K562 (cell line): ENCODE measurements at regions not wholly inside any gene's neighbourhood (a gene's known extent, or its start where the extent isn't known, plus 50 kb on each side); places are given as distances from the start of the nearest gene placed in this dataset.

ENCODE experiments used
- CCNT2 ChIP-seq: IDR thresholded peaks from 2 replicates; pipeline ENCODE4 v1.6.1; 2011; ENCODE audit warnings: borderline replicate concordance, low read depth, mild to moderate bottlenecking, moderate library complexity, mixed read lengths, low read length; ENCODE audit not compliant: insufficient read length; ENCODE audit errors: extremely low read depth
- CEBPG ChIP-seq, 3 experiments: fragments of 200-800 bp in 1 of 3; sonication (Bioruptor generic) in 1 of 3; sonication (generic) in 1 of 3; formaldehyde crosslinking in 1 of 3; IDR thresholded peaks in 2 of 3; conservative IDR thresholded peaks in 1 of 3; 2 replicates each; pipeline versions ENCODE4 v1.6.1 to v1.8.0; 2016 to 2022; ENCODE audit warnings: missing compliant biosample characterization in 2 of 3, missing genetic modification characterization in 2 of 3, mild to moderate bottlenecking in 1 of 3, missing genetic modification reagents in 1 of 3
- COPS2 ChIP-seq: fragments of 450-650 bp; conservative IDR thresholded peaks from 2 replicates; pipeline ENCODE4 v1.6.1; 2016; ENCODE audit warnings: mild to moderate bottlenecking, moderate library complexity
- DMBX1 ChIP-seq: fragments of 250-450 bp; sonication (Bioruptor Pico); IDR thresholded peaks from 2 replicates; pipeline ENCODE4 v1.8.0; 2022; ENCODE audit warnings: inconsistent platforms, mild to moderate bottlenecking, moderate library complexity, borderline replicate concordance
- ELF1 ChIP-seq: fragments of 200-800 bp; sonication (Bioruptor generic); IDR thresholded peaks from 2 replicates; pipeline ENCODE4 v1.6.1; 2016; ENCODE audit warnings: missing genetic modification characterization, missing compliant biosample characterization
- KLF13 ChIP-seq: fragments of 450-650 bp; IDR thresholded peaks from 2 replicates; pipeline ENCODE4 v1.6.1; 2016; ENCODE audit warnings: missing genetic modification characterization, low read depth, mild to moderate bottlenecking, missing compliant biosample characterization, moderate library complexity, borderline replicate concordance
- MAFF ChIP-seq: IDR thresholded peaks from 2 replicates; pipeline ENCODE4 v1.6.1; 2012; ENCODE audit warnings: low read length, improper control_type of control experiment
- NFATC3 ChIP-seq: fragments of 450-650 bp; IDR thresholded peaks from 2 replicates; pipeline ENCODE4 v1.6.1; 2017; ENCODE audit warnings: mild to moderate bottlenecking
- PRMT5 ChIP-seq: sonication (generic); formaldehyde crosslinking; IDR thresholded peaks from 2 replicates; pipeline ENCODE4 v1.5.0; 2020; ENCODE audit warnings: missing genetic modification reagents
- PRPF4 ChIP-seq: fragments of 200-400 bp; formaldehyde crosslinking; IDR thresholded peaks from one replicate; pipeline ENCODE4 v1.6.1; 2017; ENCODE audit warnings: low read length, low read depth, mild to moderate bottlenecking; ENCODE audit not compliant: insufficient read depth, poor library complexity, severe bottlenecking
- RBFOX2 ChIP-seq: fragments of 200-400 bp; formaldehyde crosslinking; IDR thresholded peaks from 2 replicates; pipeline ENCODE4 v1.6.1; 2017; ENCODE audit warnings: low read depth, mild to moderate bottlenecking, low read length, moderate library complexity
- RBM22 ChIP-seq: fragments of 200-400 bp; formaldehyde crosslinking; IDR thresholded peaks from 2 replicates; pipeline ENCODE4 v1.6.1; 2018; ENCODE audit warnings: low read length, low read depth; ENCODE audit not compliant: poor library complexity, severe bottlenecking
- SMAD1 ChIP-seq: fragments of 150-350 bp; IDR thresholded peaks from 2 replicates; pipeline ENCODE4 v1.6.1; 2014; ENCODE audit warnings: low read length, low read depth; ENCODE audit not compliant: partially characterized antibody
- TARDBP ChIP-seq: fragments of 450-650 bp; IDR thresholded peaks from 2 replicates; pipeline ENCODE4 v1.6.1; 2016
- TEAD1 ChIP-seq, 2 experiments: fragments of 450-650 bp in 1 of 2; sonication (generic) in 1 of 2; formaldehyde crosslinking; IDR thresholded peaks; 2 replicates each; pipeline versions ENCODE4 v1.4.0 to v1.8.0; 2020 to 2022; ENCODE audit warnings: mild to moderate bottlenecking in 2 of 2, missing genetic modification reagents in 1 of 2
- ZC3H8 ChIP-seq: fragments of 450-650 bp; IDR thresholded peaks from 2 replicates; pipeline ENCODE4 v1.6.1; 2017
- ZNF707 ChIP-seq: fragments of 250-450 bp; sonication (Bioruptor Pico); conservative IDR thresholded peaks from 2 replicates; pipeline ENCODE4 v1.8.0; 2022; ENCODE audit warnings: inconsistent platforms, mild to moderate bottlenecking, moderate library complexity
- TF ChIP-seq, protein P1 (sequence below): sonication (generic); formaldehyde crosslinking; IDR thresholded peaks from 2 replicates; pipeline ENCODE4 v1.8.0; 2023; ENCODE audit warnings: missing genetic modification reagents, mild to moderate bottlenecking, borderline replicate concordance
- TF ChIP-seq, protein P2 (sequence below): fragments of 250-450 bp; sonication (Bioruptor Pico); IDR thresholded peaks from 2 replicates; pipeline ENCODE4 v1.8.0; 2022; ENCODE audit warnings: moderate library complexity, mild to moderate bottlenecking, inconsistent platforms
- TF ChIP-seq, protein P3 (sequence below): fragments of 200-400 bp; formaldehyde crosslinking; IDR thresholded peaks from 2 replicates; pipeline ENCODE4 v1.6.1; 2017; ENCODE audit warnings: mild to moderate bottlenecking, low read depth, low read length, moderate library complexity

GRCh38 chr3:152109038-152109437 lies 159.7 kb upstream of the MBNL1 start (continued):
- TF ChIP-seq, protein P1, sequence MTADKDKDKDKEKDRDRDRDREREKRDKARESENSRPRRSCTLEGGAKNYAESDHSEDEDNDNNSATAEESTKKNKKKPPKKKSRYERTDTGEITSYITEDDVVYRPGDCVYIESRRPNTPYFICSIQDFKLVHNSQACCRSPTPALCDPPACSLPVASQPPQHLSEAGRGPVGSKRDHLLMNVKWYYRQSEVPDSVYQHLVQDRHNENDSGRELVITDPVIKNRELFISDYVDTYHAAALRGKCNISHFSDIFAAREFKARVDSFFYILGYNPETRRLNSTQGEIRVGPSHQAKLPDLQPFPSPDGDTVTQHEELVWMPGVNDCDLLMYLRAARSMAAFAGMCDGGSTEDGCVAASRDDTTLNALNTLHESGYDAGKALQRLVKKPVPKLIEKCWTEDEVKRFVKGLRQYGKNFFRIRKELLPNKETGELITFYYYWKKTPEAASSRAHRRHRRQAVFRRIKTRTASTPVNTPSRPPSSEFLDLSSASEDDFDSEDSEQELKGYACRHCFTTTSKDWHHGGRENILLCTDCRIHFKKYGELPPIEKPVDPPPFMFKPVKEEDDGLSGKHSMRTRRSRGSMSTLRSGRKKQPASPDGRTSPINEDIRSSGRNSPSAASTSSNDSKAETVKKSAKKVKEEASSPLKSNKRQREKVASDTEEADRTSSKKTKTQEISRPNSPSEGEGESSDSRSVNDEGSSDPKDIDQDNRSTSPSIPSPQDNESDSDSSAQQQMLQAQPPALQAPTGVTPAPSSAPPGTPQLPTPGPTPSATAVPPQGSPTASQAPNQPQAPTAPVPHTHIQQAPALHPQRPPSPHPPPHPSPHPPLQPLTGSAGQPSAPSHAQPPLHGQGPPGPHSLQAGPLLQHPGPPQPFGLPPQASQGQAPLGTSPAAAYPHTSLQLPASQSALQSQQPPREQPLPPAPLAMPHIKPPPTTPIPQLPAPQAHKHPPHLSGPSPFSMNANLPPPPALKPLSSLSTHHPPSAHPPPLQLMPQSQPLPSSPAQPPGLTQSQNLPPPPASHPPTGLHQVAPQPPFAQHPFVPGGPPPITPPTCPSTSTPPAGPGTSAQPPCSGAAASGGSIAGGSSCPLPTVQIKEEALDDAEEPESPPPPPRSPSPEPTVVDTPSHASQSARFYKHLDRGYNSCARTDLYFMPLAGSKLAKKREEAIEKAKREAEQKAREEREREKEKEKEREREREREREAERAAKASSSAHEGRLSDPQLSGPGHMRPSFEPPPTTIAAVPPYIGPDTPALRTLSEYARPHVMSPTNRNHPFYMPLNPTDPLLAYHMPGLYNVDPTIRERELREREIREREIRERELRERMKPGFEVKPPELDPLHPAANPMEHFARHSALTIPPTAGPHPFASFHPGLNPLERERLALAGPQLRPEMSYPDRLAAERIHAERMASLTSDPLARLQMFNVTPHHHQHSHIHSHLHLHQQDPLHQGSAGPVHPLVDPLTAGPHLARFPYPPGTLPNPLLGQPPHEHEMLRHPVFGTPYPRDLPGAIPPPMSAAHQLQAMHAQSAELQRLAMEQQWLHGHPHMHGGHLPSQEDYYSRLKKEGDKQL (CRISPR knock-in tag), result no peak
- no peak for TF ChIP-seq KLF13 (tag)
- no peak for TF ChIP-seq RBM22
- TF ChIP-seq TEAD1 (CRISPR knock-in tag; IDR thresholded peaks at IDR 0.05), result no peak
- no peak for TF ChIP-seq SMAD1
- TF ChIP-seq TARDBP, result no peak
- TF ChIP-seq NFATC3, result no peak; the same call in 1 of the 2 replicates
- no peak for TF ChIP-seq ZNF707 (CRISPR knock-in tag)
- TF ChIP-seq CCNT2, result no peak
- TF ChIP-seq CEBPG (CRISPR knock-in tag; IDR thresholded peaks at IDR 0.05), result peak; percentile 76; the same call in 1 of the 2 replicates
- peak in 1 of 2 experiments; percentile 74; a peak in 2 of 4 replicates for TF ChIP-seq CEBPG (tag; conservative IDR thresholded peaks at IDR 0.05 in 1 of 2, IDR thresholded peaks at IDR 0.05 in 1 of 2)
- no peak for TF ChIP-seq ZC3H8
- TF ChIP-seq DMBX1 (CRISPR knock-in tag), result peak; percentile 86; the same call in 1 of the 2 replicates
- no peak for TF ChIP-seq COPS2
- TF ChIP-seq, protein P2, sequence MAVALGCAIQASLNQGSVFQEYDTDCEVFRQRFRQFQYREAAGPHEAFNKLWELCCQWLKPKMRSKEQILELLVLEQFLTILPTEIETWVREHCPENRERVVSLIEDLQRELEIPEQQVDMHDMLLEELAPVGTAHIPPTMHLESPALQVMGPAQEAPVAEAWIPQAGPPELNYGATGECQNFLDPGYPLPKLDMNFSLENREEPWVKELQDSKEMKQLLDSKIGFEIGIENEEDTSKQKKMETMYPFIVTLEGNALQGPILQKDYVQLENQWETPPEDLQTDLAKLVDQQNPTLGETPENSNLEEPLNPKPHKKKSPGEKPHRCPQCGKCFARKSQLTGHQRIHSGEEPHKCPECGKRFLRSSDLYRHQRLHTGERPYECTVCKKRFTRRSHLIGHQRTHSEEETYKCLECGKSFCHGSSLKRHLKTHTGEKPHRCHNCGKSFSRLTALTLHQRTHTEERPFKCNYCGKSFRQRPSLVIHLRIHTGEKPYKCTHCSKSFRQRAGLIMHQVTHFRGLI (CRISPR knock-in tag), result no peak
- no peak for TF ChIP-seq RBFOX2
- TF ChIP-seq, protein P3, sequence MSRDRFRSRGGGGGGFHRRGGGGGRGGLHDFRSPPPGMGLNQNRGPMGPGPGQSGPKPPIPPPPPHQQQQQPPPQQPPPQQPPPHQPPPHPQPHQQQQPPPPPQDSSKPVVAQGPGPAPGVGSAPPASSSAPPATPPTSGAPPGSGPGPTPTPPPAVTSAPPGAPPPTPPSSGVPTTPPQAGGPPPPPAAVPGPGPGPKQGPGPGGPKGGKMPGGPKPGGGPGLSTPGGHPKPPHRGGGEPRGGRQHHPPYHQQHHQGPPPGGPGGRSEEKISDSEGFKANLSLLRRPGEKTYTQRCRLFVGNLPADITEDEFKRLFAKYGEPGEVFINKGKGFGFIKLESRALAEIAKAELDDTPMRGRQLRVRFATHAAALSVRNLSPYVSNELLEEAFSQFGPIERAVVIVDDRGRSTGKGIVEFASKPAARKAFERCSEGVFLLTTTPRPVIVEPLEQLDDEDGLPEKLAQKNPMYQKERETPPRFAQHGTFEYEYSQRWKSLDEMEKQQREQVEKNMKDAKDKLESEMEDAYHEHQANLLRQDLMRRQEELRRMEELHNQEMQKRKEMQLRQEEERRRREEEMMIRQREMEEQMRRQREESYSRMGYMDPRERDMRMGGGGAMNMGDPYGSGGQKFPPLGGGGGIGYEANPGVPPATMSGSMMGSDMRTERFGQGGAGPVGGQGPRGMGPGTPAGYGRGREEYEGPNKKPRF, result no peak
- no peak for TF ChIP-seq PRPF4
- no peak for TF ChIP-seq PRMT5 (CRISPR knock-in tag)
- TF ChIP-seq MAFF, result no peak
- no peak for TF ChIP-seq ELF1 (tag)
